Uterus (tissue), 3 donors: ENCODE measurements at regions not wholly inside any gene's neighbourhood (a gene's known extent, or its start where the extent isn't known, plus 50 kb on each side); places are given as distances from the start of the nearest gene placed in this dataset.

Experiments used
- DNase-seq, 2 donors: peaks; one replicate each; pipeline ENCODE4 v3.0.0-alpha.2; 2019 to 2020
- H3K27ac ChIP-seq, 2 donors: fragments of 200-600 bp; sonication (generic); 1 replicate in 1 of 2; 2 replicates in 1 of 2; pipeline ENCODE4 v1.5.1; 2016 to 2018
- H3K27me3 ChIP-seq, 2 donors: fragments of 200-600 bp; sonication (generic); one replicate each; pipeline ENCODE4 v1.5.1; 2018 to 2019; ENCODE audit warnings: control low read depth in 1 of 2
- H3K36me3 ChIP-seq, 2 donors: fragments of 200-600 bp; sonication (generic); one replicate each; pipeline ENCODE4 v1.5.1; 2019; ENCODE audit warnings: control low read depth in 1 of 2
- H3K4me1 ChIP-seq, 2 donors: fragments of 200-600 bp; sonication (generic); one replicate each; pipeline ENCODE4 v1.5.1; 2018 to 2019; ENCODE audit warnings: control low read depth in 1 of 2
- H3K4me3 ChIP-seq, 2 donors: fragments of 200-600 bp; sonication (generic); 1 replicate in 1 of 2; 2 replicates in 1 of 2; pipeline ENCODE4 v1.5.1; 2018 to 2019; ENCODE audit warnings: mild to moderate bottlenecking in 1 of 2
- H3K9me3 ChIP-seq, 2 donors: fragments of 200-600 bp; sonication (generic); one replicate each; pipeline ENCODE4 v1.5.1; 2019; ENCODE audit warnings: control low read depth in 1 of 2
- CTCF ChIP-seq, 4 experiments: fragments of 200-600 bp in 2 of 4; fragments of 450-650 bp in 2 of 4; sonication (generic) in 2 of 4; IDR thresholded peaks; one replicate each; pipeline ENCODE4 v1.5.1; 2016 to 2019; ENCODE audit warnings: antibody characterized with exemption in 4 of 4, mild to moderate bottlenecking in 2 of 4, moderate library complexity in 1 of 4
- POLR2A ChIP-seq, 2 donors: fragments of 450-650 bp; IDR thresholded peaks; one replicate each; pipeline ENCODE4 v1.6.1; 2016; ENCODE audit warnings: antibody characterized with exemption in 2 of 2, mild to moderate bottlenecking in 1 of 2, moderate library complexity in 1 of 2
- intact Hi-C: fragments of 100-400 bp; cut with DNase I; formaldehyde crosslinking; loops from one replicate; pipeline ENCODE4 v1.15.1; 2023; ENCODE audit warnings: low total_unique reads
- donor health status: DM: yes; HTN: yes; CAD: no.

GRCh38 chr18:5049124-5049523 lies 147.9 kb downstream of the AKAIN1 start:
- TF ChIP-seq POLR2A (IDR thresholded peaks at IDR 0.05), result no peak
- TF ChIP-seq CTCF (IDR thresholded peaks at IDR 0.05), result no peak
- H3K36me3 ChIP-seq, result no peaks in the 10 kb centered on the region
- H3K4me3 ChIP-seq, result no peak overlapping the region
- H3K9me3 ChIP-seq, result no peaks in the 10 kb centered on the region
- intact Hi-C loops, result no loop called here
- DNase-seq, result no peak
- H3K27ac ChIP-seq, result no peak overlapping the region
- no peaks in the 10 kb centered on the region for H3K4me1 ChIP-seq
- H3K27me3 ChIP-seq, result no peaks in the 10 kb centered on the region

GRCh38 chr18:5040476-5040875 lies 156.6 kb downstream of the AKAIN1 start:
- no peaks in the 10 kb centered on the region for H3K27me3 ChIP-seq
- no peaks in the 10 kb centered on the region for H3K4me1 ChIP-seq
- intact Hi-C loops, result no loop called here
- no peak for DNase-seq
- no peak overlapping the region for H3K4me3 ChIP-seq
- H3K36me3 ChIP-seq, result no peaks in the 10 kb centered on the region
- H3K27ac ChIP-seq, result no peak overlapping the region
- no peaks in the 10 kb centered on the region for H3K9me3 ChIP-seq
- TF ChIP-seq CTCF (IDR thresholded peaks at IDR 0.05) (no peak), POLR2A (IDR thresholded peaks at IDR 0.05) (no peak)

GRCh38 chr18:5036523-5036922 lies 160.5 kb downstream of the AKAIN1 start:
- intact Hi-C loops, result no loop called here
- TF ChIP-seq POLR2A (IDR thresholded peaks at IDR 0.05) (no peak), CTCF (IDR thresholded peaks at IDR 0.05) (no peak)
- no peak overlapping the region for H3K4me3 ChIP-seq
- no peaks in the 10 kb centered on the region for H3K27me3 ChIP-seq
- no peaks in the 10 kb centered on the region for H3K36me3 ChIP-seq
- no peak for DNase-seq
- H3K27ac ChIP-seq, result no peak overlapping the region
- H3K9me3 ChIP-seq, result no peaks in the 10 kb centered on the region
- H3K4me1 ChIP-seq, result no peaks in the 10 kb centered on the region

GRCh38 chr18:5031216-5031615 lies 165.8 kb downstream of the AKAIN1 start:
- no peak for DNase-seq
- no peaks in the 10 kb centered on the region for H3K4me1 ChIP-seq
- H3K4me3 ChIP-seq, result no peak overlapping the region
- TF ChIP-seq CTCF (IDR thresholded peaks at IDR 0.05) (no peak), POLR2A (IDR thresholded peaks at IDR 0.05) (no peak)
- H3K9me3 ChIP-seq, result no peaks in the 10 kb centered on the region
- H3K36me3 ChIP-seq, result no peaks in the 10 kb centered on the region
- intact Hi-C loops, result no loop called here
- no peaks in the 10 kb centered on the region for H3K27me3 ChIP-seq
- no peak overlapping the region for H3K27ac ChIP-seq

GRCh38 chr18:5030636-5031035 lies 166.4 kb downstream of the AKAIN1 start:
- Histone ChIP-seq H3K4me1 (no peaks in the 10 kb centered on the region), H3K36me3 (no peaks in the 10 kb centered on the region), H3K4me3 (no peak overlapping the region), H3K27me3 (no peaks in the 10 kb centered on the region), H3K27ac (no peak overlapping the region), H3K9me3 (no peaks in the 10 kb centered on the region)
- TF ChIP-seq POLR2A (IDR thresholded peaks at IDR 0.05) (no peak), CTCF (IDR thresholded peaks at IDR 0.05) (no peak)
- DNase-seq, result no peak
- intact Hi-C loops, result no loop called here
